HK-2 (cell line): ENCODE measurements at regions not wholly inside any gene's neighbourhood (a gene's known extent, or its start where the extent isn't known, plus 50 kb on each side); places are given as distances from the start of the nearest gene placed in this dataset.
A peak's percentile ranks its signal among the peaks of the same experiment; 100 is the strongest.
"Not testable (repeated sequence)": the region's sequence is repeated elsewhere in the genome, so short reads cannot be mapped to it uniquely, and the experiment has no call there.

Experiments
- DNase-seq: peaks from one replicate; pipeline ENCODE4 v3.0.0-alpha.2; 2018; ENCODE audit not compliant: unreplicated experiment

GRCh38 chr10:11691319-11691755 is 50.8 kb upstream of the ECHDC3 start:
- DNase-seq, result no peak

- no peak for DNase-seq
Measured at GRCh38 chr10:11689945-11690736, 52.0 kb upstream of the ECHDC3 start.

GRCh38 chr10:11688448-11688795 is 53.8 kb upstream of the ECHDC3 start:
- not testable (repeated sequence) for DNase-seq

GRCh38 chr10:11687779-11688447 is 54.3 kb upstream of the ECHDC3 start:
- no peak for DNase-seq

- DNase-seq, result no peak
Measured at GRCh38 chr10:11687357-11687771, 54.8 kb upstream of the ECHDC3 start.

GRCh38 chr10:11685787-11686218 is 56.4 kb upstream of the ECHDC3 start:
- no peak for DNase-seq

GRCh38 chr10:11684717-11685645 is 57.2 kb upstream of the ECHDC3 start:
- peak; percentile 35 for DNase-seq

GRCh38 chr10:11684341-11684716 is 57.9 kb upstream of the ECHDC3 start:
- not testable (repeated sequence) for DNase-seq

- DNase-seq, result no peak
Measured at GRCh38 chr10:11683529-11684320, 58.5 kb upstream of the ECHDC3 start.

- DNase-seq, result no peak
Measured at GRCh38 chr10:11682851-11683250, 59.3 kb upstream of the ECHDC3 start.

- no peak for DNase-seq
Measured at GRCh38 chr10:11682267-11682683, 59.9 kb upstream of the ECHDC3 start.

GRCh38 chr10:11680496-11680895 is 61.7 kb upstream of the ECHDC3 start:
- no peak for DNase-seq

- no peak for DNase-seq
Measured at GRCh38 chr10:11679946-11680345, 62.2 kb upstream of the ECHDC3 start.

GRCh38 chr10:11678074-11678793 is 63.9 kb upstream of the ECHDC3 start:
- DNase-seq, result no peak

- DNase-seq, result no peak
Measured at GRCh38 chr10:11677480-11677879, 64.7 kb upstream of the ECHDC3 start.

- no peak for DNase-seq
Measured at GRCh38 chr10:11673346-11674280, 62.2 kb upstream of the USP6NL start.

- DNase-seq, result no peak
Measured at GRCh38 chr10:11672836-11673235, 61.4 kb upstream of the USP6NL start.

- no peak for DNase-seq
Measured at GRCh38 chr10:11670381-11670780, 58.9 kb upstream of the USP6NL start.

GRCh38 chr10:11668847-11669610 is 57.6 kb upstream of the USP6NL start:
- no peak for DNase-seq
